ENCODE measurements at regions not wholly inside any gene's neighbourhood (a gene's known extent, or its start where the extent isn't known, plus 50 kb on each side); places are given as distances from the start of the nearest gene placed in this dataset.

DNA sequence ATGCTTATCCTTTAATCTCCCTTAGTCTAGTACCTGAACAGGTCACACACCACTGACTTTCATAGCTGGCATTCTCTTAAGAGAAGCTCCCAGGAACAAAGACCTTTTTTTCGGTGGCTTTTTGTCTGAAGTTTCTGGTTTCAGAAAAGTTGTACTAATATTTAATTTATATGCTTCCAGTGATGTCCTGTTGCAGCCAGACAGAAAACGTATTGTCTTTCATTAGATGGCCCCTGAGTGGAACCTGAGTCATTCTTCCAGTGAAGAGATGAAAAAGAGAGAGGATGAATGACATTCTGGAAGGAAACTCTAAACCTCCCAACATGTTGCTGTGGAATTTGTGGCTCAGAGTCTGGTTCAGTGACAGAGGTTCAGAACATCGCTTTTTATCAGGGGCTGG lies 274.8 kb upstream of the TAC1 start:
- Histone ChIP-seq H3K36me3 (no peaks in the 10 kb centered on the region), H3K27ac (no peak overlapping the region), H3K9me3 (peaks cover 0 to 16% (median 0%) of the 10 kb centered on the region in 3 donors), H3K27me3 (no peaks in the 10 kb centered on the region), H3K4me1 (no peaks in the 10 kb centered on the region), H3K4me3 (no peak overlapping the region)
- 68 to 71% methylated on average over 3 of the region's 3 CpGs for WGBS, 2 donors (ENCODE audit: low coverage in 1 of 2)
- TF ChIP-seq, protein P1, sequence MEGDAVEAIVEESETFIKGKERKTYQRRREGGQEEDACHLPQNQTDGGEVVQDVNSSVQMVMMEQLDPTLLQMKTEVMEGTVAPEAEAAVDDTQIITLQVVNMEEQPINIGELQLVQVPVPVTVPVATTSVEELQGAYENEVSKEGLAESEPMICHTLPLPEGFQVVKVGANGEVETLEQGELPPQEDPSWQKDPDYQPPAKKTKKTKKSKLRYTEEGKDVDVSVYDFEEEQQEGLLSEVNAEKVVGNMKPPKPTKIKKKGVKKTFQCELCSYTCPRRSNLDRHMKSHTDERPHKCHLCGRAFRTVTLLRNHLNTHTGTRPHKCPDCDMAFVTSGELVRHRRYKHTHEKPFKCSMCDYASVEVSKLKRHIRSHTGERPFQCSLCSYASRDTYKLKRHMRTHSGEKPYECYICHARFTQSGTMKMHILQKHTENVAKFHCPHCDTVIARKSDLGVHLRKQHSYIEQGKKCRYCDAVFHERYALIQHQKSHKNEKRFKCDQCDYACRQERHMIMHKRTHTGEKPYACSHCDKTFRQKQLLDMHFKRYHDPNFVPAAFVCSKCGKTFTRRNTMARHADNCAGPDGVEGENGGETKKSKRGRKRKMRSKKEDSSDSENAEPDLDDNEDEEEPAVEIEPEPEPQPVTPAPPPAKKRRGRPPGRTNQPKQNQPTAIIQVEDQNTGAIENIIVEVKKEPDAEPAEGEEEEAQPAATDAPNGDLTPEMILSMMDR (IDR thresholded peaks at IDR 0.05): no peak
- TF ChIP-seq POLR2A (IDR thresholded peaks at IDR 0.05): no peak
- TF ChIP-seq EP300 (IDR thresholded peaks at IDR 0.05): no peak
- TF ChIP-seq POLR2AphosphoS5 (IDR thresholded peaks at IDR 0.05): no peak
- ATAC-seq: no peak

DNA sequence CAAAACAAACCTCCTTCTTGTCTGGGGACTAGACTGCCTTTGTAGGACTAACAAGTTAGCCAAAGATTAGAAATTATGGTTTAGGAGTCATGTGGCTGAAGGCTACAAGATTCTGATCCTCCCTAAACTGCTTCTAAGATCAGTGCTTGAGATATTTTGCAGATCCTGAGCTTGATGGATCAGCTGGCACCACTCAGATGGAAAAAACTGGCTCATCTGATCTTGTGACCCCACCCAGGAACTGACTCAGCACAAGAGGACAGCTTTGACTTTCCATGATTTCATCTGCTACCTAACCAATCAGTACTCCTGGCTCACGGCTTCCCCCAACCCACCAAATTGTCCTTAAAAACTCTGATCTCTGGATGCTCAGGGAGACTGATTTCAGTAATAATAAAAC lies 271.5 kb upstream of the TAC1 start:
- no peak overlapping the region for H3K4me3 ChIP-seq
- no peaks in the 10 kb centered on the region for H3K36me3 ChIP-seq
- WGBS, 2 donors (ENCODE audit: low coverage in 1 of 2): 56 to 91% methylated on average over 1 of the region's 1 CpG
- no peak overlapping the region for H3K27ac ChIP-seq
- no peak for ATAC-seq
- no peaks in the 10 kb centered on the region for H3K27me3 ChIP-seq
- H3K9me3 ChIP-seq: peaks cover 0 to 24% (median 0%) of the 10 kb centered on the region in 3 donors
- TF ChIP-seq POLR2AphosphoS5 (IDR thresholded peaks at IDR 0.05): no peak
- TF ChIP-seq, protein P1 (IDR thresholded peaks at IDR 0.05): no peak
- no peak for TF ChIP-seq EP300 (IDR thresholded peaks at IDR 0.05)
- no peak for TF ChIP-seq POLR2A (IDR thresholded peaks at IDR 0.05)
- no peaks in the 10 kb centered on the region for H3K4me1 ChIP-seq

- Histone ChIP-seq H3K27ac (no peak overlapping the region), H3K9me3 (peaks cover 0 to 24% (median 0%) of the 10 kb centered on the region in 3 donors), H3K4me3 (no peak overlapping the region), H3K36me3 (no peaks in the 10 kb centered on the region), H3K4me1 (no peaks in the 10 kb centered on the region), H3K27me3 (no peaks in the 10 kb centered on the region)
- ATAC-seq: no peak
- TF ChIP-seq, protein P1 (IDR thresholded peaks at IDR 0.05): no peak
- TF ChIP-seq POLR2AphosphoS5 (IDR thresholded peaks at IDR 0.05): no peak
- no peak for TF ChIP-seq POLR2A (IDR thresholded peaks at IDR 0.05)
- TF ChIP-seq EP300 (IDR thresholded peaks at IDR 0.05): no peak
These were observed 270.3 kb upstream of the TAC1 start for GRCh38 chr7:97461596-97461995.

DNA sequence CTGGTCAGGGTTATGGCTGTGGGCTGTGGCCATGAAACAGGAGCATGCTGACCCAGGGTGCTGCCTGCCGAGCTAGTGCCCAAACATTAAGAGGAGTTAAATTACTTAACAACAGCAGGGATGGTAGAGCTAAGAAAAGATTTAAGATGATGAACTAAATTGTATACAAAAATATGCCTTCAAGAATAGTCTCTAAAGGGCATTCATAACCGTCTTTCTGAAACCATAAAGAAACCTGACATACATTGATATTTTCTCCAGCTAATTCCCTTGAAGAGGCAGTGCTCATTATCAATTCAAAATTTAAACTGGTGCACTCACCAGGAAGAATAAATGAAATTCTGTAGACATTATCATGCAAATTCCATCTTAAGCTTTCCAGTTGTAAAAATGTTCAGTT lies 265.8 kb upstream of the TAC1 start:
- no peak overlapping the region for H3K4me3 ChIP-seq
- H3K27me3 ChIP-seq: no peaks in the 10 kb centered on the region
- peaks cover 0 to 17% (median 0%) of the 10 kb centered on the region in 3 donors for H3K9me3 ChIP-seq
- TF ChIP-seq EP300 (IDR thresholded peaks at IDR 0.05) (no peak), POLR2A (IDR thresholded peaks at IDR 0.05) (no peak), POLR2AphosphoS5 (IDR thresholded peaks at IDR 0.05) (no peak)
- TF ChIP-seq, protein P1 (IDR thresholded peaks at IDR 0.05): no peak
- WGBS, 2 donors (ENCODE audit: low coverage in 1 of 2): 19 to 30% methylated on average over 1 to 2 of the region's 2 CpGs
- no peak for ATAC-seq
- H3K27ac ChIP-seq: no peak overlapping the region
- H3K4me1 ChIP-seq: no peaks in the 10 kb centered on the region
- no peaks in the 10 kb centered on the region for H3K36me3 ChIP-seq

- Histone ChIP-seq H3K27me3 (no peaks in the 10 kb centered on the region), H3K36me3 (no peaks in the 10 kb centered on the region), H3K4me1 (no peaks in the 10 kb centered on the region), H3K9me3 (peaks cover 0 to 7% (median 0%) of the 10 kb centered on the region in 3 donors), H3K27ac (no peak overlapping the region), H3K4me3 (no peak overlapping the region)
- no peak for TF ChIP-seq EP300 (IDR thresholded peaks at IDR 0.05)
- no peak for ATAC-seq
- 15 to 19% methylated on average over 6 of the region's 6 CpGs for WGBS, 2 donors (ENCODE audit: low coverage in 1 of 2)
These were observed 264.7 kb upstream of the TAC1 start for GRCh38 chr7:97466999-97467740.

Data from gastroesophageal sphincter (tissue), 4 donors.